GM13977 (cell line): ENCODE measurements at regions not wholly inside any gene's neighbourhood (a gene's known extent, or its start where the extent isn't known, plus 50 kb on each side); places are given as distances from the start of the nearest gene placed in this dataset.

Source experiments
- DNase-seq: peaks from one replicate; pipeline ENCODE4 v3.0.0; 2012; ENCODE audit warnings: low spot score
- CTCF ChIP-seq: IDR thresholded peaks from 2 replicates; pipeline ENCODE4 v1.5.1; 2012; ENCODE audit warnings: mild to moderate bottlenecking, control low read depth; ENCODE audit not compliant: insufficient read depth; ENCODE audit errors: extremely low read depth, missing control alignments
- in situ Hi-C: fragments of 300-500 bp; cut with MboI; formaldehyde crosslinking; loops from one replicate; pipeline ENCODE4 v1.12.0; 2022; ENCODE audit warnings: low sequenced_read_pairs, low pct_unique_long_range_greater_than_20kb, mixed read lengths, inconsistent platforms; ENCODE audit not compliant: unreplicated experiment

- DNase-seq = no peak
- TF ChIP-seq CTCF = no peak
- in situ Hi-C loops = no loop called here
Measured at GRCh38 chr4:100838286-100838685, 320.5 kb upstream of the EMCN start.

GRCh38 chr4:100836929-100837328, 319.1 kb upstream of the EMCN start:
- in situ Hi-C loops = no loop called here
- TF ChIP-seq CTCF = no peak
- no peak for DNase-seq

GRCh38 chr4:100834616-100835015, 316.8 kb upstream of the EMCN start:
- in situ Hi-C loops = no loop called here
- DNase-seq = no peak
- no peak for TF ChIP-seq CTCF

GRCh38 chr4:100833906-100834305, 316.1 kb upstream of the EMCN start:
- DNase-seq = no peak
- no peak for TF ChIP-seq CTCF
- in situ Hi-C loops = no loop called here

- in situ Hi-C loops = no loop called here
- DNase-seq = no peak
- no peak for TF ChIP-seq CTCF
Measured at GRCh38 chr4:100828986-100829685, 311.3 kb upstream of the EMCN start.

- DNase-seq = no peak
- no peak for TF ChIP-seq CTCF
- in situ Hi-C loops = no loop called here
Measured at GRCh38 chr4:100828364-100828763, 310.5 kb upstream of the EMCN start.

GRCh38 chr4:100827756-100828155, 309.9 kb upstream of the EMCN start:
- in situ Hi-C loops = no loop called here
- no peak for TF ChIP-seq CTCF
- no peak for DNase-seq
